ENCODE measurements at regions not wholly inside any gene's neighbourhood (a gene's known extent, or its start where the extent isn't known, plus 50 kb on each side); places are given as distances from the start of the nearest gene placed in this dataset.

- no peak for TF ChIP-seq CTCF (IDR thresholded peaks at IDR 0.05)
- Histone ChIP-seq H3K9me3 (no peaks in the 10 kb centered on the region), H3K9ac (ENCODE audit: low read depth in 2 of 2, low read length in 2 of 2) (no peak overlapping the region), H3K4me1 (no peaks in the 10 kb centered on the region), H3K27me3 (no peaks in the 10 kb centered on the region), H3K4me3 (no peak overlapping the region), H3K27ac (no peak overlapping the region), H3K36me3 (no peaks in the 10 kb centered on the region)
- intact Hi-C loops (cut with DNase I), result no loop called here
- no peak for DNase-seq
Measured at GRCh38 chr17:72212041-72212440, 91.2 kb downstream of the SOX9 start.

GRCh38 chr17:72215490-72215889, 94.7 kb downstream of the SOX9 start:
- Histone ChIP-seq H3K4me3 (no peak overlapping the region), H3K4me1 (no peaks in the 10 kb centered on the region), H3K9me3 (no peaks in the 10 kb centered on the region), H3K9ac (ENCODE audit: low read depth in 2 of 2, low read length in 2 of 2) (no peak overlapping the region), H3K27ac (no peak overlapping the region), H3K36me3 (no peaks in the 10 kb centered on the region), H3K27me3 (no peaks in the 10 kb centered on the region)
- intact Hi-C loops (cut with DNase I), result no loop called here
- no peak for TF ChIP-seq CTCF (IDR thresholded peaks at IDR 0.05)
- no peak for DNase-seq

GRCh38 chr17:72215928-72216327, 95.1 kb downstream of the SOX9 start:
- H3K9me3 ChIP-seq, result no peaks in the 10 kb centered on the region
- no peak overlapping the region for H3K9ac ChIP-seq (ENCODE audit: low read depth in 2 of 2, low read length in 2 of 2)
- intact Hi-C loops (cut with DNase I), result no loop called here
- no peaks in the 10 kb centered on the region for H3K27me3 ChIP-seq
- H3K4me1 ChIP-seq, result no peaks in the 10 kb centered on the region
- no peak overlapping the region for H3K4me3 ChIP-seq
- no peak for DNase-seq
- H3K36me3 ChIP-seq, result no peaks in the 10 kb centered on the region
- no peak overlapping the region for H3K27ac ChIP-seq
- TF ChIP-seq CTCF (IDR thresholded peaks at IDR 0.05), result no peak

- DNase-seq, result no peak
- intact Hi-C loops (cut with DNase I), result no loop called here
Measured at GRCh38 chr17:72219137-72219823, 98.5 kb downstream of the SOX9 start.

GRCh38 chr17:72219824-72220493, 99.1 kb downstream of the SOX9 start:
- no peak for DNase-seq
- Histone ChIP-seq H3K4me1 (no peaks in the 10 kb centered on the region), H3K27me3 (no peaks in the 10 kb centered on the region), H3K4me3 (no peak overlapping the region), H3K9ac (ENCODE audit: low read depth in 2 of 2, low read length in 2 of 2) (no peak overlapping the region), H3K27ac (no peak overlapping the region), H3K9me3 (no peaks in the 10 kb centered on the region), H3K36me3 (no peaks in the 10 kb centered on the region)
- intact Hi-C loops (cut with DNase I), result no loop called here
- TF ChIP-seq CTCF (IDR thresholded peaks at IDR 0.05), result no peak

More at GRCh38 chr17:72219137-72219823, 98.5 kb downstream of the SOX9 start:
- Histone ChIP-seq H3K27ac (no peak overlapping the region), H3K4me1 (no peaks in the 10 kb centered on the region), H3K36me3 (no peaks in the 10 kb centered on the region), H3K27me3 (no peaks in the 10 kb centered on the region), H3K9ac (ENCODE audit: low read depth in 2 of 2, low read length in 2 of 2) (no peak overlapping the region), H3K9me3 (no peaks in the 10 kb centered on the region), H3K4me3 (no peak overlapping the region)
- no peak for TF ChIP-seq CTCF (IDR thresholded peaks at IDR 0.05)

Data from colonic mucosa (tissue), 4 donors.